Hepatocyte (in vitro differentiated cells): ENCODE measurements at regions not wholly inside any gene's neighbourhood (a gene's known extent, or its start where the extent isn't known, plus 50 kb on each side); places are given as distances from the start of the nearest gene placed in this dataset.

Experiments used
- CTCF ChIP-seq: fragments of 200-600 bp; sonication (generic); IDR thresholded peaks from 2 replicates; pipeline ENCODE4 v1.5.1; 2016; ENCODE audit warnings: antibody characterized with exemption, mild to moderate bottlenecking; ENCODE audit not compliant: poor library complexity
- EZH2 ChIP-seq: fragments of 200-600 bp; sonication (generic); IDR thresholded peaks from 2 replicates; pipeline ENCODE4 v1.6.1; 2016; ENCODE audit warnings: antibody characterized with exemption, mild to moderate bottlenecking, borderline replicate concordance

GRCh38 chr4:52483186-52483890, 175.8 kb downstream of the USP46 start:
- TF ChIP-seq CTCF (no peak), EZH2 (no peak)
